Neural cell (in vitro differentiated cells): ENCODE measurements at regions not wholly inside any gene's neighbourhood (a gene's known extent, or its start where the extent isn't known, plus 50 kb on each side); places are given as distances from the start of the nearest gene placed in this dataset.

Source experiments
- H2AFZ ChIP-seq: fragments of 200-600, 300-800 bp; sonication (generic), shearing (Covaris generic); 2 replicates; pipeline ENCODE4 v1.6.0; 2014; ENCODE audit warnings: low read depth, mild to moderate bottlenecking, antibody characterized with exemption, low read length, moderate library complexity
- H3F3A ChIP-seq: fragments of 200-600 bp; shearing (Covaris generic); 2 replicates; pipeline ENCODE4 v1.6.1; 2016; ENCODE audit warnings: mild to moderate bottlenecking, moderate library complexity, mixed read lengths, antibody characterized with exemption, low read length; ENCODE audit not compliant: insufficient read depth, poor library complexity, severe bottlenecking
- H3K27ac ChIP-seq: fragments of 200-600, 300-800 bp; sonication (generic), shearing (Covaris generic); 2 replicates; pipeline ENCODE4 v1.5.1; 2014; ENCODE audit warnings: mild to moderate bottlenecking, low read length, moderate library complexity
- H3K27me3 ChIP-seq: fragments of 300-800, 200-600 bp; sonication (generic), shearing (Covaris generic); 2 replicates; pipeline ENCODE4 v1.6.0; 2014; ENCODE audit warnings: mild to moderate bottlenecking, low read depth, low read length, moderate library complexity; ENCODE audit not compliant: insufficient read depth
- H3K36me3 ChIP-seq: fragments of 300-800, 200-600 bp; sonication (generic), shearing (Covaris generic); 2 replicates; pipeline ENCODE4 v1.5.1; 2014; ENCODE audit warnings: mild to moderate bottlenecking, antibody characterized with exemption, low read length, moderate library complexity; ENCODE audit not compliant: insufficient read depth
- H3K4me2 ChIP-seq: fragments of 300-800, 200-600 bp; sonication (generic), shearing (Covaris generic); 2 replicates; pipeline ENCODE4 v1.6.0; 2014; ENCODE audit warnings: mild to moderate bottlenecking, low read length
- H3K4me3 ChIP-seq: fragments of 300-800, 200-600 bp; sonication (generic), shearing (Covaris generic); 2 replicates; pipeline ENCODE4 v1.5.1; 2014; ENCODE audit warnings: mild to moderate bottlenecking, low read length, moderate library complexity
- H3K79me2 ChIP-seq: fragments of 200-600 bp; shearing (Covaris generic); replicated peaks from 2 replicates; pipeline ENCODE4 v1.6.0; 2014; ENCODE audit warnings: mild to moderate bottlenecking, low read length, moderate library complexity; ENCODE audit not compliant: insufficient read depth
- H3K9ac ChIP-seq: fragments of 300-800, 200-600 bp; sonication (generic), shearing (Covaris generic); 2 replicates; pipeline ENCODE4 v1.6.1; 2016; ENCODE audit warnings: mild to moderate bottlenecking, low read length, mixed read lengths
- H3K9me2 ChIP-seq: fragments of 200-600 bp; shearing (Covaris generic); 2 replicates; pipeline ENCODE4 v1.6.1; 2016; ENCODE audit warnings: mild to moderate bottlenecking, low read length, mixed read lengths; ENCODE audit not compliant: insufficient read depth
- H3K9me3 ChIP-seq: fragments of 200-600, 300-800 bp; sonication (generic), shearing (Covaris generic); 2 replicates; pipeline ENCODE4 v1.6.1; 2016; ENCODE audit warnings: mild to moderate bottlenecking, mixed run types, low read length, moderate library complexity, mixed read lengths
- H4K20me1 ChIP-seq: fragments of 200-600 bp; shearing (Covaris generic); 2 replicates; pipeline ENCODE4 v1.6.1; 2016; ENCODE audit warnings: mild to moderate bottlenecking, mixed run types; ENCODE audit not compliant: insufficient read depth
- CTCF ChIP-seq: fragments of 450-650 bp; IDR thresholded peaks from 2 replicates; pipeline ENCODE4 v1.5.1; 2014; ENCODE audit warnings: antibody characterized with exemption, mild to moderate bottlenecking, moderate library complexity; ENCODE audit not compliant: poor library complexity, severe bottlenecking
- EP300 ChIP-seq: fragments of 450-650 bp; conservative IDR thresholded peaks from 2 replicates; pipeline ENCODE4 v1.6.1; 2014; ENCODE audit warnings: antibody characterized with exemption, mild to moderate bottlenecking, moderate library complexity; ENCODE audit not compliant: poor library complexity, severe bottlenecking
- EZH2 ChIP-seq: fragments of 200-600, 300-800 bp; shearing (Covaris generic), sonication (generic); IDR thresholded peaks from 2 replicates; pipeline ENCODE4 v1.6.1; 2014; ENCODE audit warnings: antibody characterized with exemption, low read length, borderline replicate concordance, mild to moderate bottlenecking; ENCODE audit not compliant: insufficient read depth, poor library complexity, severe bottlenecking
- MXI1 ChIP-seq: fragments of 450-650 bp; conservative IDR thresholded peaks from 2 replicates; pipeline ENCODE4 v1.6.1; 2014; ENCODE audit warnings: antibody characterized with exemption, mild to moderate bottlenecking; ENCODE audit not compliant: poor library complexity, severe bottlenecking
- POLR2AphosphoS5 ChIP-seq: IDR thresholded peaks from 2 replicates; pipeline ENCODE4 v1.6.1; 2012
- RAD21 ChIP-seq: fragments of 450-650 bp; conservative IDR thresholded peaks from 2 replicates; pipeline ENCODE4 v1.6.1; 2014; ENCODE audit warnings: antibody characterized with exemption, mild to moderate bottlenecking, moderate library complexity
- REST ChIP-seq: IDR thresholded peaks from 2 replicates; pipeline ENCODE4 v1.6.1; 2012; ENCODE audit warnings: borderline replicate concordance
- SMC3 ChIP-seq: fragments of 450-650 bp; conservative IDR thresholded peaks from 2 replicates; pipeline ENCODE4 v1.6.1; 2014; ENCODE audit warnings: antibody characterized with exemption, mild to moderate bottlenecking, moderate library complexity; ENCODE audit not compliant: poor library complexity
- TAF1 ChIP-seq: IDR thresholded peaks from 2 replicates; pipeline ENCODE4 v1.6.1; 2012; ENCODE audit warnings: low read depth

GRCh38 chr2:43152741-43153647, 73.4 kb downstream of the ZFP36L2 start:
- no peaks in the 10 kb centered on the region for H4K20me1 ChIP-seq
- H3K36me3 ChIP-seq: no peaks in the 10 kb centered on the region
- H3K27ac ChIP-seq: peak overlapping the region; percentile 43
- no peaks in the 10 kb centered on the region for H3K9me3 ChIP-seq
- no peak for TF ChIP-seq RAD21
- TF ChIP-seq TAF1: no peak
- TF ChIP-seq REST: no peak
- TF ChIP-seq POLR2AphosphoS5: no peak
- TF ChIP-seq SMC3: no peak
- TF ChIP-seq CTCF: no peak
- TF ChIP-seq MXI1: no peak
- TF ChIP-seq EZH2: no peak
- TF ChIP-seq EP300: no peak
- H3K9me2 ChIP-seq: no peaks in the 10 kb centered on the region
- H2AFZ ChIP-seq: no peak overlapping the region
- peak overlapping the region; percentile 13 for H3K9ac ChIP-seq
- H3K4me2 ChIP-seq: no peak overlapping the region
- no peak overlapping the region for H3K4me3 ChIP-seq
- H3K27me3 ChIP-seq: no peaks in the 10 kb centered on the region
- no peaks in the 10 kb centered on the region for H3F3A ChIP-seq
- no peaks in the 10 kb centered on the region for H3K79me2 ChIP-seq

- H3K27ac ChIP-seq: peak overlapping the region; percentile 43
- H2AFZ ChIP-seq: no peak overlapping the region
These were observed 74.2 kb downstream of the ZFP36L2 start for GRCh38 chr2:43152186-43152585.

More at GRCh38 chr2:43152186-43152585, 74.2 kb downstream of the ZFP36L2 start:
- Histone ChIP-seq H3K4me2 (no peak overlapping the region), H3K9me3 (no peaks in the 10 kb centered on the region), H3K27me3 (no peaks in the 10 kb centered on the region), H3F3A (no peaks in the 10 kb centered on the region), H4K20me1 (no peaks in the 10 kb centered on the region), H3K79me2 (no peaks in the 10 kb centered on the region), H3K9me2 (no peaks in the 10 kb centered on the region), H3K36me3 (no peaks in the 10 kb centered on the region), H3K4me3 (no peak overlapping the region), H3K9ac (peak overlapping the region; percentile 13)
- TF ChIP-seq TAF1 (no peak), EP300 (peak; percentile 72), POLR2AphosphoS5 (peak; percentile 89)
